ENCODE measurements at regions not wholly inside any gene's neighbourhood (a gene's known extent, or its start where the extent isn't known, plus 50 kb on each side); places are given as distances from the start of the nearest gene placed in this dataset.

GRCh38 chr5:4137781-4138180, 542.1 kb downstream of the IRX1 start:
- no peak for DNase-seq

- no peak for DNase-seq
Observed at GRCh38 chr5:4142842-4143241, 547.2 kb downstream of the IRX1 start.

- DNase-seq, result no peak
Observed at GRCh38 chr5:4144411-4145007, 548.9 kb downstream of the IRX1 start.

- DNase-seq, result no peak
Observed at GRCh38 chr5:4145511-4145910, 549.9 kb downstream of the IRX1 start.

GRCh38 chr5:4148009-4148408, 552.4 kb downstream of the IRX1 start:
- no peak for DNase-seq

- no peak for DNase-seq
Observed at GRCh38 chr5:4150067-4150466, 554.4 kb downstream of the IRX1 start.

GRCh38 chr5:4156153-4156552, 560.5 kb downstream of the IRX1 start:
- no peak for DNase-seq

- DNase-seq, result no peak
Observed at GRCh38 chr5:4156889-4157288, 561.3 kb downstream of the IRX1 start.

- no peak for DNase-seq
Observed at GRCh38 chr5:4158750-4159447, 563.3 kb downstream of the IRX1 start.

GRCh38 chr5:4159681-4160080, 564.0 kb downstream of the IRX1 start:
- DNase-seq, result no peak

GRCh38 chr5:4164167-4164566, 568.5 kb downstream of the IRX1 start:
- no peak for DNase-seq

GRCh38 chr5:4180703-4181102, 585.1 kb downstream of the IRX1 start:
- DNase-seq, result no peak

GRCh38 chr5:4182144-4182543, 586.5 kb downstream of the IRX1 start:
- no peak for DNase-seq

- no peak for DNase-seq
Observed at GRCh38 chr5:4185127-4185526, 589.5 kb downstream of the IRX1 start.

GRCh38 chr5:4188704-4189103, 593.1 kb downstream of the IRX1 start:
- DNase-seq, result no peak

GRCh38 chr5:4189317-4189716, 593.7 kb downstream of the IRX1 start:
- DNase-seq, result no peak

GRCh38 chr5:4191041-4191440, 595.4 kb downstream of the IRX1 start:
- no peak for DNase-seq

- no peak for DNase-seq
Observed at GRCh38 chr5:4191703-4192102, 596.1 kb downstream of the IRX1 start.

GRCh38 chr5:4192111-4192510, 596.5 kb downstream of the IRX1 start:
- no peak for DNase-seq

- no peak for DNase-seq
Observed at GRCh38 chr5:4196744-4197143, 601.1 kb downstream of the IRX1 start.

- no peak for DNase-seq
Observed at GRCh38 chr5:4197151-4197550, 601.5 kb downstream of the IRX1 start.

GRCh38 chr5:4198461-4198860, 602.8 kb downstream of the IRX1 start:
- DNase-seq, result no peak

- DNase-seq, result no peak
Observed at GRCh38 chr5:4199049-4199841, 603.6 kb downstream of the IRX1 start.

GRCh38 chr5:4203146-4203545, 607.5 kb downstream of the IRX1 start:
- DNase-seq, result no peak
